Peyer's patch (tissue), 4 donors: ENCODE measurements at regions not wholly inside any gene's neighbourhood (a gene's known extent, or its start where the extent isn't known, plus 50 kb on each side); places are given as distances from the start of the nearest gene placed in this dataset.

Experiments used
- POLR2A ChIP-seq, 2 donors: fragments of 450-650 bp; IDR thresholded peaks; one replicate each; pipeline ENCODE4 v1.5.1; 2017; ENCODE audit warnings: antibody characterized with exemption in 2 of 2, mild to moderate bottlenecking in 2 of 2, moderate library complexity in 2 of 2
- TF ChIP-seq, protein P1 (sequence below), 6 experiments: fragments of 450-650 bp in 4 of 6; fragments of 200-600 bp in 2 of 6; sonication (generic) in 1 of 6; IDR thresholded peaks; one replicate each; pipeline ENCODE4 v1.5.1; 2017 to 2019; ENCODE audit warnings: antibody characterized with exemption in 6 of 6, mild to moderate bottlenecking in 3 of 6, moderate library complexity in 1 of 6

DNA sequence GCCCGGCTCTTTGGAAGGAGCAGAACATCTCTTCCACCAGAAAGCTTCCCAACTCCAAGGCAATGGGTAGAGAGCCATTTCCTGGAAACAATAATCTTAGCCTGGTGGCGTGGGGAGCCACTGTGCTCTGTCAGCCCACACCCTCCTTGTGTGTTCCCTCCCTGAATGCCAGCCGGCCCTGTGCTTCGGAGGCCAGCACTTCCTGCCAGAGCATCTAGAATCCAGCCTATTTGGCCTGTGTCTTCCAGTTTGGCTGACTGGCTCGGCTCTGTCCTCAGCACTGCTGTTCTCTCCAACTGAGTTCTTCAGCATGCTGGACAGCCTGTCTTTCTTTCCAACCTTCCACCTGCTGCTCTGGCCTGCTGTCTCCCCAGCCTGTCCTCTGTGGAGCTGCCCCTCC, 349.3 kb downstream of the MFSD1 start:
- no peak for TF ChIP-seq POLR2A (IDR thresholded peaks at IDR 0.05)
- TF ChIP-seq, protein P1, sequence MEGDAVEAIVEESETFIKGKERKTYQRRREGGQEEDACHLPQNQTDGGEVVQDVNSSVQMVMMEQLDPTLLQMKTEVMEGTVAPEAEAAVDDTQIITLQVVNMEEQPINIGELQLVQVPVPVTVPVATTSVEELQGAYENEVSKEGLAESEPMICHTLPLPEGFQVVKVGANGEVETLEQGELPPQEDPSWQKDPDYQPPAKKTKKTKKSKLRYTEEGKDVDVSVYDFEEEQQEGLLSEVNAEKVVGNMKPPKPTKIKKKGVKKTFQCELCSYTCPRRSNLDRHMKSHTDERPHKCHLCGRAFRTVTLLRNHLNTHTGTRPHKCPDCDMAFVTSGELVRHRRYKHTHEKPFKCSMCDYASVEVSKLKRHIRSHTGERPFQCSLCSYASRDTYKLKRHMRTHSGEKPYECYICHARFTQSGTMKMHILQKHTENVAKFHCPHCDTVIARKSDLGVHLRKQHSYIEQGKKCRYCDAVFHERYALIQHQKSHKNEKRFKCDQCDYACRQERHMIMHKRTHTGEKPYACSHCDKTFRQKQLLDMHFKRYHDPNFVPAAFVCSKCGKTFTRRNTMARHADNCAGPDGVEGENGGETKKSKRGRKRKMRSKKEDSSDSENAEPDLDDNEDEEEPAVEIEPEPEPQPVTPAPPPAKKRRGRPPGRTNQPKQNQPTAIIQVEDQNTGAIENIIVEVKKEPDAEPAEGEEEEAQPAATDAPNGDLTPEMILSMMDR (IDR thresholded peaks at IDR 0.05), result no peak
